ENCODE measurements at regions not wholly inside any gene's neighbourhood (a gene's known extent, or its start where the extent isn't known, plus 50 kb on each side); places are given as distances from the start of the nearest gene placed in this dataset.
"Not testable (repeated sequence)": the region's sequence is repeated elsewhere in the genome, so short reads cannot be mapped to it uniquely, and the experiment has no call there.

DNA sequence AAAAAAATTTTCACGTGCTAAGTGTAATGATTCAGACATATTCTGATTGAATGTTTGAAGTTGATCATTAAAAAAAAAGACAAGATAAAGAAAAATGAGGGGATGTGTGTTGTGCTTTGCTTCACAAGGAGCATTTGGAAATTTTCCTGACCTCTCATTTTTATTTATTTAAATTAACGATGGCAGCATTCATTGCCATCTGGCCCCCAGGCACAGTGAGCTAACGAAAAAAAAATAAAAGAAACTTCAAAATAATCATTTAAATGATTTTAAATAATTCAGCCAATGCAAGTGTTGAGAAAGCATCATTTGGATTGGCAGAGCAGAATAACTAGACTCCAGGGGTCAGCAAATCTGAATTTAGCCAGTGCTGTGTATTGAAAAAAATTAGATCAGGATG, 1037.2 kb downstream of the CDH11 start:
- TF ChIP-seq CTCF (IDR thresholded peaks at IDR 0.05; ENCODE audit: low read depth, low read length), result no peak
- in situ Hi-C loops (cut with HindIII; ENCODE audit: low sequenced_read_pairs), result no loop called here
- DNase-seq (ENCODE audit: low read depth, low spot score), result no peak
- H3K4me3 ChIP-seq (ENCODE audit: low read depth, low read length), result no peak overlapping the region

GRCh38 chr16:64083428-64084129, 1038.3 kb downstream of the CDH11 start:
- in situ Hi-C loops (cut with HindIII; ENCODE audit: low sequenced_read_pairs), result no loop called here

DNA sequence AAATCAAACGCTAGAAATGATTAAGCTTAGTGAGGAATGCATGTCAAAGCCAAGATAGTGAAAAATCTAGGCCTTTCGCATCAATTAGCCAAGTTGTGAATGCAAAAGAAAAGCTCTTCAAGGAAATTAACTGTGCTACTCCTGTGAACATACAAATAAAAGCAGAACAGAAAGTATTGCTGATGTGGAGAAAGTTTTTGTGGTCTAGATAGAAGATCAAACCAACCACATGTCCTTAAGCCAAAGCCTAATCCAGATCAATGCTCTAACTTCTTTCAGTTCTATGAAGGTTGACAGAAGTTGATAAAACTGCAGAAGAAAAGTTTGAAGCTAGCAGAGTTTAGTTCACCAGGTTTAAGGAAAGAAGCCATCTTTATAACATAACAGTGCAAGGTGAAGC, 1044.6 kb downstream of the CDH11 start:
- no peak overlapping the region for H3K4me3 ChIP-seq (ENCODE audit: low read depth, low read length)
- no peak for DNase-seq (ENCODE audit: low read depth, low spot score)
- no peak for TF ChIP-seq CTCF (IDR thresholded peaks at IDR 0.05; ENCODE audit: low read depth, low read length)
- in situ Hi-C loops (cut with HindIII; ENCODE audit: low sequenced_read_pairs), result no loop called here

More at GRCh38 chr16:64083428-64084129, 1038.3 kb downstream of the CDH11 start:
- TF ChIP-seq CTCF (IDR thresholded peaks at IDR 0.05; ENCODE audit: low read depth, low read length), result no peak
- DNase-seq (ENCODE audit: low read depth, low spot score), result no peak
- no peak overlapping the region for H3K4me3 ChIP-seq (ENCODE audit: low read depth, low read length)

- no peak for TF ChIP-seq CTCF (IDR thresholded peaks at IDR 0.05; ENCODE audit: low read depth, low read length)
These were observed 1047.2 kb downstream of the CDH11 start for GRCh38 chr16:64074706-64075105.

GRCh38 chr16:64072131-64072730, 1049.6 kb downstream of the CDH11 start:
- H3K4me3 ChIP-seq (ENCODE audit: low read depth, low read length); in situ Hi-C loops (cut with HindIII; ENCODE audit: low sequenced_read_pairs); DNase-seq (ENCODE audit: low read depth, low spot score): not testable (repeated sequence)

More at GRCh38 chr16:64074706-64075105, 1047.2 kb downstream of the CDH11 start:
- in situ Hi-C loops (cut with HindIII; ENCODE audit: low sequenced_read_pairs), result no loop called here
- H3K4me3 ChIP-seq (ENCODE audit: low read depth, low read length), result no peak overlapping the region
- DNase-seq (ENCODE audit: low read depth, low spot score), result no peak

DNA sequence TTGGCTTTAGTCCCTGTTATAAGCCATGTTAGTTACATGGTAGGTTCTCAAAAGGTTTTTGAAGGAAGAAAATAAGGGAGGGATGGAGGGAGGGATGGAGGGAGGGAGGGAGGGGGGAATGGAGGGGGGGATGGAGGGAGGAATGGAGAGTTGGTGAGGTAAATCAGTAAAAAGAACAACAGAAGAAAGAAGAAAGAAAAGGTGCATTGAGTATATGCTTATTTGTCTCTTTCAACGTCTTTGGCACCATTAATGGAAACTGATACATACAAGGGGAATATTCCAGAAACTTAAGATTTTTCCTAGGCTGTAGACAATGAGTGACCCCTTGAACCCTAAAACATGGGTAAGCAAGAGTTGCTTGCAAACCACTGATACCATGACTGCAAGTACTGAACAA, 1056.3 kb downstream of the CDH11 start:
- DNase-seq (ENCODE audit: low read depth, low spot score), result no peak
- no peak for TF ChIP-seq CTCF (IDR thresholded peaks at IDR 0.05; ENCODE audit: low read depth, low read length)
- H3K4me3 ChIP-seq (ENCODE audit: low read depth, low read length), result no peak overlapping the region
- in situ Hi-C loops (cut with HindIII; ENCODE audit: low sequenced_read_pairs), result no loop called here

- no peak for TF ChIP-seq CTCF (IDR thresholded peaks at IDR 0.05; ENCODE audit: low read depth, low read length)
- in situ Hi-C loops (cut with HindIII; ENCODE audit: low sequenced_read_pairs), result no loop called here
- peak; percentile 0 for DNase-seq (ENCODE audit: low read depth, low spot score)
- H3K4me3 ChIP-seq (ENCODE audit: low read depth, low read length), result no peak overlapping the region
These were observed 1060.2 kb downstream of the CDH11 start for GRCh38 chr16:64061621-64062020.
